MM.1S (cell line): ENCODE measurements at regions not wholly inside any gene's neighbourhood (a gene's known extent, or its start where the extent isn't known, plus 50 kb on each side); places are given as distances from the start of the nearest gene placed in this dataset.

Experiments used
- EZH2 ChIP-seq: fragments of 300-600 bp; sonication (generic); optimal IDR thresholded peaks from 2 replicates; pipeline ENCODE3; 2017; ENCODE audit warnings: low read depth, mild to moderate bottlenecking, antibody characterized with exemption, low read length, mixed read lengths
- EZH2phosphoT487 ChIP-seq: fragments of 300-600 bp; sonication (generic); IDR thresholded peaks from 2 replicates; pipeline ENCODE4 v1.6.1; 2018; ENCODE audit warnings: antibody characterized with exemption, low read length
- TF ChIP-seq, protein P1 (sequence below): fragments of 300-600 bp; sonication (generic); IDR thresholded peaks from 2 replicates; pipeline ENCODE4 v1.5.1; 2016; ENCODE audit warnings: antibody characterized with exemption, low read length, mixed read lengths

DNA sequence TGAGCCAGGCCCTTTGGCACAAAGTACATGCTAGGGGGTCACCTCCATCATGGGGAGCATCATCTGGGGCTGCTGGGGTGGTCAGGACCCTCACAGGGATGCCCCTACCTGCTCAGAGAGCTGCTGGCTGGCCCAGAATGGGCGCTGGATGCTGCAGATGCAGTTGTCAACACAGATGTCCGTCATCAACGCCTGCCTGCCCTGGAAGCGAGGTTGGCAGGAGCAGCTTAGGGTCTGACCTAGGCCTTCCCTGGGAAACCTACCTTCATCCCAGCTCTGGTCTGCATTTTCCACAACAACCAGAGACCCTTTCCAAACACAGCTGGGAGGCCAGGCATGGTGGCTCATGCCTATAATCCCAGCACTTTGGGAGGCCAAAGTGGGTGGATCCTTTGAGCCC is 88.0 kb downstream of the EDN3 start:
- TF ChIP-seq EZH2phosphoT487 (no peak), EZH2 (no peak)
- TF ChIP-seq, protein P1, sequence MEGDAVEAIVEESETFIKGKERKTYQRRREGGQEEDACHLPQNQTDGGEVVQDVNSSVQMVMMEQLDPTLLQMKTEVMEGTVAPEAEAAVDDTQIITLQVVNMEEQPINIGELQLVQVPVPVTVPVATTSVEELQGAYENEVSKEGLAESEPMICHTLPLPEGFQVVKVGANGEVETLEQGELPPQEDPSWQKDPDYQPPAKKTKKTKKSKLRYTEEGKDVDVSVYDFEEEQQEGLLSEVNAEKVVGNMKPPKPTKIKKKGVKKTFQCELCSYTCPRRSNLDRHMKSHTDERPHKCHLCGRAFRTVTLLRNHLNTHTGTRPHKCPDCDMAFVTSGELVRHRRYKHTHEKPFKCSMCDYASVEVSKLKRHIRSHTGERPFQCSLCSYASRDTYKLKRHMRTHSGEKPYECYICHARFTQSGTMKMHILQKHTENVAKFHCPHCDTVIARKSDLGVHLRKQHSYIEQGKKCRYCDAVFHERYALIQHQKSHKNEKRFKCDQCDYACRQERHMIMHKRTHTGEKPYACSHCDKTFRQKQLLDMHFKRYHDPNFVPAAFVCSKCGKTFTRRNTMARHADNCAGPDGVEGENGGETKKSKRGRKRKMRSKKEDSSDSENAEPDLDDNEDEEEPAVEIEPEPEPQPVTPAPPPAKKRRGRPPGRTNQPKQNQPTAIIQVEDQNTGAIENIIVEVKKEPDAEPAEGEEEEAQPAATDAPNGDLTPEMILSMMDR, result no peak
